Stimulated activated CD8-positive, alpha-beta memory T cell treated with anti-CD3 and anti-CD28 coated beads, Interleukin-2, amount 100 ng/mL, for 1 hour (primary cell): ENCODE measurements at regions not wholly inside any gene's neighbourhood (a gene's known extent, or its start where the extent isn't known, plus 50 kb on each side); places are given as distances from the start of the nearest gene placed in this dataset.

Experiments used
- DNase-seq, 2 donors: peaks; one replicate each; pipeline ENCODE4 v3.0.0-alpha.2; 2020; ENCODE audit warnings: low read depth in 2 of 2

GRCh38 chr7:52980129-52980528 is 55.3 kb upstream of the POM121L12 start:
- no peak for DNase-seq

- no peak for DNase-seq
Measured at GRCh38 chr7:52973126-52973525, 62.3 kb upstream of the POM121L12 start.

- no peak for DNase-seq
Measured at GRCh38 chr7:52962402-52963076, 72.9 kb upstream of the POM121L12 start.

- no peak for DNase-seq
Measured at GRCh38 chr7:52961084-52961483, 74.3 kb upstream of the POM121L12 start.

GRCh38 chr7:52959878-52960660 is 75.4 kb upstream of the POM121L12 start:
- DNase-seq = no peak

- DNase-seq = no peak
Measured at GRCh38 chr7:52959336-52959735, 76.1 kb upstream of the POM121L12 start.

DNA sequence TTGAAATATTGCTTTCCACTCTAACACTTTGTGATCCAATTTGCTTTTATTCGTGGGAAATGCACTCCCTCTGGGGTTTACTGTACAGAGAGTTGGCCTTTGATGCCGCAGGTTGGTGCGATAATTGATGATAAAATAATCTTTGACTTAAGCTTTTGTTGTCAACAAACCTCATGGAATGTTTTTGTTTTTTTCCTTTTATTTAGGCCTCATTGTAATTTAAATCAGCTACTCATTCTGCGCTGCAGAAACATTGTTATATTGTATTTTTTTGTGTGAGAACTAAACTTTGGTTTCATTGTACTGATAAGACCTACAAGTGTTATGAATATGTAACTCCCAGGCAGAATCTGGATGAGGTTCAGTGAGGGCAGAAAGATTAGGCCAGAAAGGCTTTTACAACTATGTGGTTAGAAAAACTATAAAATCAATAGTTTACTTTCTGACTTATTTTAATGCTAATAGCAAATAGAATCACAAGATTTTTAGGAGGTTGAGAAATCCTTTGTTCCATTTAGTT is 76.8 kb upstream of the POM121L12 start:
- no peak for DNase-seq

DNA sequence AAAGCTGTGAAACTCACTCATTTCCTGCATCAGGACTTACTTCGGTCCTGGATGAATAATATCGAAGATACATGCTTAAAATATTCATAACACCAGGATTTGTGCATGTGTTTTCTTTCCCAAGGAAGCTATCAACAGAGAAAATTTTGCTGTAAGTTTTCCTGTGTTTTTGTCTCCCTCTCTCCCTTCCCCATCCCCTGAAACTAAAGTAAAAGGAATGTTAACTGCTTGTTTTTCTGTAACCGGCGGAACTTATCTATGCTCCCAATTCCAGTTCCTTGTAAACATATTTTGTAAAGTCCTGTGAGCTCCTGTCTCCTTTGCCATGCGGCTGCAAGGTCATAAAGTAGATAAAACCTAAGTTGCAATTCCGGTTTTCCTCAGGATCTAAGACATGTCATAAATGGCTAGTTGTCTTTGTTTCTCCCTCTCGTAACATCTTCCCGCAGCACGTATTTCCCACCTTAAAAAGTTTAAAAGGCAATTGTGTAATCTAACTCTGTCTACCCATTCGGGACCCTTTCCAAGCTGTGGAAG is 79.0 kb upstream of the POM121L12 start:
- no peak for DNase-seq

GRCh38 chr7:52955522-52955921 is 79.9 kb upstream of the POM121L12 start:
- DNase-seq = no peak

GRCh38 chr7:52944921-52945320 is 90.5 kb upstream of the POM121L12 start:
- DNase-seq = no peak

DNA sequence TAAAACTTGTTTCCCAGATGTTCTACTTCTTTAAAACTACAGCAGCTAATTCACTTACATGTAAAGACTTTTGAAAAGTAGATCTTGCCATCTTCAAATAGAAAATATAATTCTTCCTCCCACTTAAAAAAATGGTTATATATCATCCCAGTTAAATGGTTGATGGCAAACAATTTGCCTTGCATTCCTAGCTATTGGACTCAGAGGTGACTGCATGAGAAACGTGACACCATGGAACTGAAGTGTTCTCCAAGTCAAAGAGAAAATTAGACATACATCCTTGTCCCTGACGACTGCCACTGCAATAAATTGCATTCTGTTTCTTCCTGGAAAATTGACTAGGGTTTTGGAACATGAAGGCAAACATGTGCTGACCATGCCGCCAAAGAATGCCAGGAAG is 95.0 kb upstream of the POM121L12 start:
- no peak for DNase-seq

GRCh38 chr7:52938455-52939133 is 96.8 kb upstream of the POM121L12 start:
- no peak for DNase-seq

GRCh38 chr7:52936750-52937149 is 98.7 kb upstream of the POM121L12 start:
- no peak for DNase-seq

DNA sequence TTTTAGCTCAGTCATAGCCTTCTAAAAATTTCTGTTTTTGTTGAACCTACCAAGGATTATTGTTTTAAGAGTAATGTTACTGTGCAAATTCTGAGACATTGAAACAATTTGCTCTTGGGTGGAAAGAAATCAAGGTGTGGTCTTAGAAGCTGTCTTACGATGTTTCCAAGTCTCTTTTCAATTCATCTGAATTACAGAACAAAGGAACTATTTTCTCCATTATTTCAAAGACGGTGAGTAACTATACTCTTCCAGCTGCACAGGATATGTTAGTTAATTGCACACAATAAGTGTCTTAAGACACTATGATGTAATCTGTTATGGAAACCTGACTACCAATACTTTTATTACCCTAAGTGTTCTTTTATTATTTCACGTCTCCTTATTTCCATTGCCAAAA is 106.8 kb upstream of the POM121L12 start:
- DNase-seq = no peak

DNA sequence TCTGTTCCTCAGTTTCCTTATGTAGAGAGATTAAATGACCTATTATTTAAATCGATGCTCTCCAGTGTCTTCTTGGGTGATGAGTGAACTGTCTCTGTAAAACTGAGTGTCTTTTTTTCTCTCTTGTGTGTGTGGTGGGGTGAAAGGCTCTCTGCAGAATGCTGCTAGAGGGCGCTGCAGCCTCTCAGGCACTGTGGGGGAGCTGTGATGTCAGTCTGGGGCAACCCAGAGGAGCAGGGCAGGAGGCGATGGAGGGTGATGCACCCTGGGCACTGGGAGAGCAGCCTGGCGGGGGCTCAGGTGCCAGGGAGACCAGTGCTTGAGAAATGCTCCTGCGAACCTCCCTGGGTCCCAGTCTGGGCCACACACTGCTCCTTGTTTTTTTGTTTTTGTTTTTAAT is 110.1 kb upstream of the POM121L12 start:
- no peak for DNase-seq

GRCh38 chr7:52920977-52921376 is 114.5 kb upstream of the POM121L12 start:
- DNase-seq = no peak

DNA sequence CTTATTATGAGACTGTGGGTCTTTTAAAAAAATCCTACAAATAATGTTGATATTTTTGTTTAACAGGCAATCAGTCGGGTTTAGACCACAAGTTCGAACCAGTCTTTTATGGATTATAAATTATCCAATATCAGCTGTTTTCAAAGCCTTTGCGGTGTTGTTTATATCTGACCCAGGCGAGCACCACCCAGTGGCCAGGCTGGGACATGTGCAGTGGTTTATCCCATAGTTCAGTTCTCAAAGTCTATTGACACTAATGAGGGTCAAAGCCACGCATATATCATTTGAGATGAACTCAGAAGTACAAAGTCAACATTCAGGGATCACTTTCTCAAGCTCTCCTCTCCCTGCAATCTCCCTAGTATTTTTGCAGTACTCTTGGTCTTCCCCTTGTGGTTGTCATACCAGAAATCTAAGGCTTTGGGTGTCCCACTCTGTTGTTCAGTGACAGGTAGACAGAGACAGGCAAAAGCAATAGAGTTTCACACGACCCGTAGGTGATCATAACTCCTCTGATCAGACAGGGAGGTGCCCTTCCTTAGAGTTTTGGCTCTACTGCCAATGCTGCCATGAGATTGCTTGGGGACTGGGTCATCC is 117.4 kb upstream of the POM121L12 start:
- DNase-seq = no peak

- no peak for DNase-seq
Measured at GRCh38 chr7:52911795-52912194, 123.6 kb upstream of the POM121L12 start.

GRCh38 chr7:52911326-52911725 is 124.1 kb upstream of the POM121L12 start:
- no peak for DNase-seq

DNA sequence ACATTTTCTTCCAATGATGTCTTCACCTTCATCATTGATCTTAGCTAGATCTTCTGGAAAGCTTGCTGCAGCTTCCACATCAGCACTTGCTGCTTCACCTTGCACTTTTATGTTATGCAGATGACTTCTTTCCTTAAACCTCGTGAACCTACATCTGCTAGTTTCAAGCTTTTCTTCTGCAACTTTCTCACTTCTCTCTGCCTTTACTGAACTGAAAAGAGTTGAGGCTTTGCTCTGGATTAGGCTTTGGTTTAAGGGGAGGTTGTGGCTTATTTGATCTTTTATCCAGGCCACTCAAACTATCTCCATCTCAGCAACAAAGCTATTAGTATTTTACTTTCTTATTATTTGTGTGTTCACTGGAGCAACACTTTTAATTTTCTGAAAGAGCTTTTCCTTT is 125.5 kb upstream of the POM121L12 start:
- no peak for DNase-seq

GRCh38 chr7:52909131-52909530 is 126.3 kb upstream of the POM121L12 start:
- DNase-seq = no peak

GRCh38 chr7:52897713-52898112 is 137.7 kb upstream of the POM121L12 start:
- DNase-seq = no peak
